ENCODE measurements at regions not wholly inside any gene's neighbourhood (a gene's known extent, or its start where the extent isn't known, plus 50 kb on each side); places are given as distances from the start of the nearest gene placed in this dataset.
A peak's percentile ranks its signal among the peaks of the same experiment; 100 is the strongest.
"Not testable (repeated sequence)": the region's sequence is repeated elsewhere in the genome, so short reads cannot be mapped to it uniquely, and the experiment has no call there.

GRCh38 chr10:52479567-52479966, 165.5 kb downstream of the DKK1 start:
- DNase-seq (ENCODE audit: low read depth, low spot score) = no peak

DNA sequence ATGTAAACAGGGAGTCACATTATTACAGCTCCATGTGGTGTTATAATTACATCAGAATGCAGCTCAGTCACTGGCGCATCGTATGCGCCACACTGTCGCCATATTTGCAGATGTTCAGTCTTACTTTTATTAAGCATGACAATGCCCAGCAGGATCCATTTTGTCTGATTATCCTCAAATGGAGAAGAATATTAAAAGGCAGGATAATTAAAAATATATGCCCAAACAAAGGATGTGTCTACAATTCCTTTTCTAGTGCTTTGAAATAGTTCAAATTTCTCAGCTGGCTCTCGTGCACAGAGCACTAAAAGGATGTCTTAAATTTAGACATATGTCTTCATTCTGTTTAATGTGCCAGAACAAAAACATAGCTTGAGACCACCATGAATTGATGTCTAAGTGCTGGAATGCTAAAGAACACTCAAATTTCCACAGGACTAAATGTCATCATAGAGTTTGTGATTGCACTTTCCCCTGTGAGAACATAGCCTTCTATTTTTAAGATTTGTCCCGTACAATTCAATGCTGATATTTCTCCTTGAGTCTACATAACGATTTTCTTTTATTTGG, 168.0 kb downstream of the DKK1 start:
- no peak for DNase-seq (ENCODE audit: low read depth, low spot score)

GRCh38 chr10:52483587-52483986, 169.5 kb downstream of the DKK1 start:
- DNase-seq (ENCODE audit: low read depth, low spot score) = no peak

- DNase-seq (ENCODE audit: low read depth, low spot score) = no peak
Observed at GRCh38 chr10:52484206-52485065, 170.4 kb downstream of the DKK1 start.

- DNase-seq (ENCODE audit: low read depth, low spot score) = no peak
Observed at GRCh38 chr10:52485462-52485861, 171.4 kb downstream of the DKK1 start.

- peak; percentile 76 for DNase-seq (ENCODE audit: low read depth, low spot score)
Observed at GRCh38 chr10:52486840-52487611, 172.9 kb downstream of the DKK1 start.

DNA sequence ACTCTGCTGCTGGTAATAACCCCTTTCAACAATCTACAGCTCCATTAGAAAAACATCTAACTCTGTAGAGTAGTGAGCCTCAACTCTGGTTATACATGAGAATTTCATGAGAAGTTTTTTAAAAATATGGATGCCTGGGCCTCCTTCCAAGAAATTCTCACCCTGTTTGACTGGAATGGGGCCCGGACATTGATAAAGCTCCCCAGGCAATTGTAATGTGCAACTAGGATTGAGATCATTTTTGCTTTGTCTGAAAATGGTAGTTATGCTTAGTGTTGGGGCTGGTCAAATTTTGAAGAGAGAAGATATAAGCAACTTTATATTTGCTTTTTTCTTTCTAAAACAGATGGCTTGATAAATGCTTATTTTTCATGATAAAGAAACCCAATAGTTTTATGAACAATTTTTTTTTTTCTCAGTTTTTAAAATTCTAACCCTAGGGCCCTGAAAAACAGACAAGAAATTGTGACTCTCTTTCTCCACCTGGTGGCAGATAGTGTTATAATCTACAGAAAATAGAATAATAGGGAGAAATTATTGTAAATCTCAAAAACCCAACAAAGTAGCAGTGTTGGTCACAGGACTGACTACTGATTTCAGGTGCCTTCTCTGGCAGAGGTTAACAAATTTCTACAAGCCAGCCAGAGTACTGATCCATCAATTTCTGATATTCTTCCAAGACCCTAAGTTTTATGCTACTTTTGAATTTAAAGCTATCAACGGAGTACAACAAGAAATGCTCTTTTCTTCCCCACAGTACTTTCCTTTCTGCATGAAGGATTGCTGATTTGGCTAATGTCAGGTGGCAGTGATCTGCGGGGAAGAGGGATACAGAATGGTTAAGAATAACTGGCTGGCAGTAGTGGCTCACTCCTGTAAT, 174.8 kb downstream of the DKK1 start:
- DNase-seq (ENCODE audit: low read depth, low spot score) = peak; percentile 65

DNA sequence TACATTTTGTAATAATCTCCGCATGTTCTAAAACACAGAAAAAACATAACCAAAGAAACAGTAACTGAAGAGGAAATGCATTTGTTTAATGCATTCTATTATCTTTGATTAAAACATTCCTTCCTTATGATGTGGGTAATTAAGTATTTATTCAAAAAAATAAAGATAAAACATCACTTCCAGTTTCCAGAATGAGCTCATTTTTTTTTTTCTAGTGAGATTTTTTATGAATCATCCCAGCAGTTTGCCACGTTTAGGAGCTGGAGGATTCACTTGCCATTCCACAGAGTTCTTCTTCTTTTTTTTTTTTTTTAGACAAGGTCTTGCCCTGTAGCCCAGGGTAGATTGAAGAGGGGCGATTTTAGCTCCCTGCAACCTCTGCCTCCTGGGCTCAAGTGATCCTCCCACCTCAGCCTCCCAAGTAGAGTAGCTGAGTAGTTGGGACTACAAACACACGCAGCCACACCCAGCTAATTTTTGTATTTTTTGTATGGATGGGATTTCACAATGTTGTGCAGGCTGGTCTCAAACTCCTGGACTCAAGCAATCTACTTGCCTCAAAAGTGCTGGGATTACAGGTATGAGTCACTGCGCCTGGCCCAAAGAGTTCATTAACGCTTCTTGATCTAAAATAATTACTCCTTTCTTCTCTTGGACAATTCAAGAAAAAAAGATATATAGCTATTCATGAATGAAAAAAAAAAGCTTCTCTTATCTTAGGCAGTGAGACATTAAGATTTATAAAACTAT, 177.3 kb downstream of the DKK1 start:
- DNase-seq (ENCODE audit: low read depth, low spot score) = no peak

DNA sequence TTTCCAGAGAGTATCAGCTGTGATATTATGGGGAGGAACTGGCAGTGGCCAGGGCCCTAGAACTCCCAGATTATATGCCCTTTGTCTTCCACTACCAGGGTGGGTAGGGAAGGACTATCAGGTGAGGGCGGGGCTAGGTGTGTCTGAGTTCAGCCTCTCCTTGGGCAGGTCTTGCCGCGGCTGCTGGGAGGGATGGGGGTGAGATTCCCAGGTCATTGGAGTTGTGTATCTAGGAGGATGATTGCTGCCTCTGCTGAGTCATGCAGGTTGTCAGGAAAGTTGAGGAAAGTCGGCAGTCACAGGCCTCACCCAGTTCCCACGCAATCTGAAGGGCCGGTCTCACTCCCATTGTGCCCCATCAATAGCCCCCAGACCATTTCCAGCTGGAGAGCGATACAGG, 185.2 kb downstream of the DKK1 start:
- DNase-seq (ENCODE audit: low read depth, low spot score) = no peak

DNA sequence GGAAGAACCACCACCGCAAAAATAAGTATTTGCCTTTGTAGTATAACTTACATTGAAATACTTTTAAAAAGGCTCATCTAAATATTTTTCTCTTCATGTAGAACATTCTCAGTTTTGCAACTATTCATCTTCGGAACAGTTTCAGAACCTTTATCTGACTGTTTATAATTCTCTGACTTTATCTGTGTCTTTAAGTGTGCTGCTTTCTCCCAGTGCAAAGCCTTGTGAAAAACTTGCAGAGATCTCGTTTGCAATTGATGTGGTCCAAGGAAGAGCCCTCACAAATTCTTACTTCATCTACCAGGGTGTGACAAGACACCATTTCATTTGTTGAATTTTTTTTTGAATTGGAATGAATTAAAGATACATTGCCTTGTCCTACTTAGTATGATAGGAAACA, 186.4 kb downstream of the DKK1 start:
- DNase-seq (ENCODE audit: low read depth, low spot score) = no peak

GRCh38 chr10:52502237-52502636, 188.2 kb downstream of the DKK1 start:
- DNase-seq (ENCODE audit: low read depth, low spot score) = no peak

- not testable (repeated sequence) for DNase-seq (ENCODE audit: low read depth, low spot score)
Observed at GRCh38 chr10:52505341-52505740, 191.3 kb downstream of the DKK1 start.

- DNase-seq (ENCODE audit: low read depth, low spot score) = no peak
Observed at GRCh38 chr10:52514481-52514880, 200.4 kb downstream of the DKK1 start.

DNA sequence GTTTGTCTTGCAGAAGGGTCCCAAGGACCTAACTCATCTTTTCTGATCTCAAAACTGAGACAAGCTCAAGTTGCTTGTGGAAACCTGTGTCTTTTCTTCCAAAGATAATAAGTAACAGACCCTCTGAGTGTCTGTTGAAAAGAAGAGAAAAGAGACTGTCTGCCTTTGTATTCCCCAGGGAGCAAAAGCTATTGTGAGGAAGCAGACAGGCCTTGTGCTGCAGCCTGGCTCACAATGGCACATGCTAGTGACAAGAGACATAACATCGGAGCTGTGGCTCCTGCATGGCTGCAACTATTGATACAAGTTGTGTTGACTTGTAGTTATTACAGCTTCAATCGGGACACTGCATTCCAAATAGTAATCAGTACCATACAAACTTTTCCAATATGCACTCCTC, 202.9 kb downstream of the DKK1 start:
- no peak for DNase-seq (ENCODE audit: low read depth, low spot score)

DNA sequence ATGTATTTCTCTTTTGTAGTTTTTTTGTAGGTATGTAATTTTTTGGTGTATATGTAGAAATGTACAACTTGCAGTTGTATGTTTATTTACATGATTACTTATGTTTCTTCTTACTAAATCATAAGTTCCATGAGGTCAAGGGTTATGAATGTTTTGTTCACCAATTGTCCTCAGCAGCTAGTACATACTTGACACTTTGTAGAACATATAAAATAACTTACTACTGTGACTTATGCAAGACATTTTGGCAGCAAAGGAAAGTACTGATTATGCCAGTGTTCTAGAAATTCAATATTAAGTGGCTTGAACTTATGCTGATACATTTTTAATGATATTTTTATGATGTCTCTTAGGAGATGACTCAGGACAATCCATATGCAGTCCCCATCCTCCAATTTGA, 209.6 kb downstream of the DKK1 start:
- no peak for DNase-seq (ENCODE audit: low read depth, low spot score)

DNA sequence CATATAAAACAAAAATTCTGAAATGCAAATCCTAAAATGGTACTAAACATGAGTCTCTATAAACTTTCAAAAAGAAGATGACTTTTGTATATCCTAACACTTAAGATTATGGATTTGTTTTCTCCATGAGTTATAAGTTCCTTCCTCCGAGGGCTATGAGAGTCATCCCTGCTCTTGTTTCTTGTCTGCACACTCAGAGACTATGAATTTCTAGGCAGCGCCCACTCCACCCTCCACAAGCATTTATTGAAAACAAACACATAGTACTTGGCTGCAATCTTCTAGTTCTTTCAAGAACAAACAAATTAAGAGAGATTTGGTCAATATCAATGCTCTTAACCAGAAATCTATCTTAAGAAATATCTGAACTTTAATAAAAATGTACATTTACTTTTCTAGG, 211.7 kb downstream of the DKK1 start:
- DNase-seq (ENCODE audit: low read depth, low spot score) = peak; percentile 40

- peak; percentile 12 for DNase-seq (ENCODE audit: low read depth, low spot score)
Observed at GRCh38 chr10:52526251-52526823, 212.3 kb downstream of the DKK1 start.

- DNase-seq (ENCODE audit: low read depth, low spot score) = no peak
Observed at GRCh38 chr10:52532650-52533290, 218.7 kb downstream of the DKK1 start.

GRCh38 chr10:52533986-52534385, 219.9 kb downstream of the DKK1 start:
- no peak for DNase-seq (ENCODE audit: low read depth, low spot score)

DNA sequence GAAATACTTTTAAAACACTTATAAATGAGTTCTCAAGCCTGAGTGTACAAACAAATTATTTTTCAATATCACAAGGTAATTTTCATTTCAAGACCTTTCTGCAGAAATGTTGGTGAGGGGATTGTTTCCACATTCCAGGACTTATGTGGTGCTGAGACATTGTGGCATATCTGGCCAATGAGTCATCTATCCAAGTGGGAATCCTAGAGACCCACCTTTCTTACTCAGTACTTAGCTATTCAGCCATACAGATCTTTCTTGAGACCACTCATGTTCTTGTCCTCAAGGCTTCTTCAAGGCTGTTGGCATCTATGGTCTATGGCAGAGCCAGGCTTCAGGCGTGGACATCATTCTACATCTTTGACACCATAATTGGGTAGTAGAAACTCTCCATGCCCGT, 225.4 kb downstream of the DKK1 start:
- peak; percentile 67 for DNase-seq (ENCODE audit: low read depth, low spot score)
